ENCODE measurements at regions not wholly inside any gene's neighbourhood (a gene's known extent, or its start where the extent isn't known, plus 50 kb on each side); places are given as distances from the start of the nearest gene placed in this dataset.

GRCh38 chr6:2503816-2504494 is 246.8 kb downstream of the MYLK4 start (continued):
- TF ChIP-seq ZSCAN30 (CRISPR knock-in tag; IDR thresholded peaks at IDR 0.05): no peak
- TF ChIP-seq SETDB1 (CRISPR knock-in tag; IDR thresholded peaks at IDR 0.05; ENCODE audit: borderline replicate concordance): no peak
- peak; percentile 63; the same call in 1 of the 2 replicates for TF ChIP-seq MEIS2 (CRISPR knock-in tag; IDR thresholded peaks at IDR 0.05)
- TF ChIP-seq PRDM15 (CRISPR knock-in tag; IDR thresholded peaks at IDR 0.05): no peak
- TF ChIP-seq TFDP1 (CRISPR knock-in tag; IDR thresholded peaks at IDR 0.05; ENCODE audit: borderline replicate concordance): no peak
- no peak for TF ChIP-seq REXO4 (CRISPR knock-in tag; IDR thresholded peaks at IDR 0.05; ENCODE audit: borderline replicate concordance)
- TF ChIP-seq MBNL3 (CRISPR knock-in tag; conservative IDR thresholded peaks at IDR 0.05): no peak
- no peak for TF ChIP-seq HINFP (CRISPR knock-in tag; IDR thresholded peaks at IDR 0.05; ENCODE audit: low read depth)
- no peak for TF ChIP-seq LBX2 (CRISPR knock-in tag; IDR thresholded peaks at IDR 0.05; ENCODE audit: borderline replicate concordance)
- no peak for TF ChIP-seq SRF (IDR thresholded peaks at IDR 0.05; ENCODE audit: low read depth, low read length)
- TF ChIP-seq NR2F1 (CRISPR knock-in tag; IDR thresholded peaks at IDR 0.05): peak in 1 of 2 experiments; percentile 18; a peak in 1 of 4 replicates
- TF ChIP-seq ZNF101 (CRISPR knock-in tag; IDR thresholded peaks at IDR 0.05; ENCODE audit: borderline replicate concordance, low read depth): no peak
- no peak for TF ChIP-seq ZHX1 (CRISPR knock-in tag; IDR thresholded peaks at IDR 0.05; ENCODE audit: low read depth)
- no peak for TF ChIP-seq ZNF839 (CRISPR knock-in tag; IDR thresholded peaks at IDR 0.05; ENCODE audit: borderline replicate concordance)
- no peak for TF ChIP-seq MEIS1 (CRISPR knock-in tag; IDR thresholded peaks at IDR 0.05; ENCODE audit: borderline replicate concordance)
- no peak for TF ChIP-seq MAFG (CRISPR knock-in tag; IDR thresholded peaks at IDR 0.05)
- no peak for TF ChIP-seq RELA (CRISPR knock-in tag; IDR thresholded peaks at IDR 0.05)
- TF ChIP-seq SAFB2 (CRISPR knock-in tag; IDR thresholded peaks at IDR 0.05; ENCODE audit: borderline replicate concordance, low read depth): no peak
- TF ChIP-seq RFX3 (CRISPR knock-in tag; IDR thresholded peaks at IDR 0.05): no peak
